ENCODE measurements at regions not wholly inside any gene's neighbourhood (a gene's known extent, or its start where the extent isn't known, plus 50 kb on each side); places are given as distances from the start of the nearest gene placed in this dataset.

DNA sequence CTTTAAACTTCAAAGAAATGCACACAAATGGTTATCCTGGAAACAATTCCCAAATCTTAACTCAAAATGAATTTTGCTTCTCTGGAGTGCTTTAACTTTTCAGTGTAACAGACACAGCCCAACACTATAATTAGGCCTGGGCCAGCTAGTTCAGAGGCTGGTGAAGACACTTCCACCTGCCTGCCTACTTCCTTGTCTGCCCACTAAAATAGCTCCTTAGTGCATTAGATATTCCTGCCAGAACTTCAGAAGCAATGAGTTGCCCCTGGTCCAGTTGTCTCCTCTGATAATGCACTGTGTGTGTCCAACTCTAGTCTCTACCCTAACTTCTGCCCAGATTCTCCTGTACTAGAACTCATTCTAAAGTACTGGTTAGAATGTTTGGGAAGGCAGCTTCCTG, 150.9 kb upstream of the PRSS58 start:
- DNase-seq (ENCODE audit: low spot score in 2 of 2, unreplicated experiment in 2 of 2): no peak
- Mint-ChIP-seq H3K9me3 (no peaks in the 10 kb centered on the region), H3K27me3 (ENCODE audit: low read depth) (no peaks in the 10 kb centered on the region), H3K4me3 (no peak overlapping the region), H3K4me1 (no peaks in the 10 kb centered on the region), H3K27ac (no peak overlapping the region), H3K36me3 (no peaks in the 10 kb centered on the region)
- no peak for TF ChIP-seq CTCF (IDR thresholded peaks at IDR 0.05; ENCODE audit: unreplicated experiment)

- H3K27ac Mint-ChIP-seq: no peak overlapping the region
- no peaks in the 10 kb centered on the region for H3K27me3 Mint-ChIP-seq (ENCODE audit: low read depth)
- H3K36me3 Mint-ChIP-seq: no peaks in the 10 kb centered on the region
- H3K4me3 Mint-ChIP-seq: no peak overlapping the region
- TF ChIP-seq CTCF (IDR thresholded peaks at IDR 0.05; ENCODE audit: unreplicated experiment): no peak
- H3K4me1 Mint-ChIP-seq: no peaks in the 10 kb centered on the region
- no peak for DNase-seq (ENCODE audit: low spot score in 2 of 2, unreplicated experiment in 2 of 2)
- no peaks in the 10 kb centered on the region for H3K9me3 Mint-ChIP-seq
Observed at GRCh38 chr7:142407939-142408570, 150.2 kb upstream of the PRSS58 start.

DNA sequence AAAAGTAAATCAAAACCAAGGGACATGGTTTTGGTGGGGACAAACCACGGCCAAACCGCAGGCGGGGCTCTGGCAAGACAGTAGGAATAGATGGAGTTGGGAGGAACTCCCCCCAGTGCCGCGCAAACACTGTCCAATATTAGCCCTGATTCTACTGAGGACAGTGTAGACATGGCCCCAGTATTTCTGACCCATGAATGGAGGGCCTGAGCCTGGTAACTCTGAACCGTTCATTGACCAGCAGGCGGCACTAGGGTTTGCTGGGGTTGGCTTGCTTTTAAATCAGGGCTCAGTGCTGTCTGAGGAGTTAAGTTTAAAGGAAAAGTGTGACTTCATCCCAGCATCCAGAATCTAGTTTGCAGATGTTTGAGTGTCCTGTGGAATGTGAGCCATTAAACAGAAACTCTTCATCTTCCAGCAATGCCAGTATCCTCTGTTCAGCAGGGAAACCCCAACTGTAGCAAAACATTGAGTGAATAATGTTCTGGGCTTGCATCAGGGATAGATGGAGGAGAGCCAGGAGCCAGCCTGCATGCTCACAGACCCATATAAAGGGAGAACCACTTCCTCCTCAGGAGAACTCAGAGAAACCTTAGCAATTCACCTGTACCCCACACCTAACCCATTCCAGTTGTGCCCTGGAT, 147.4 kb upstream of the PRSS58 start:
- DNase-seq (ENCODE audit: low spot score in 2 of 2, unreplicated experiment in 2 of 2): no peak
- peaks cover 11% of the 10 kb centered on the region for H3K27me3 Mint-ChIP-seq (ENCODE audit: low read depth)
- H3K4me1 Mint-ChIP-seq: no peaks in the 10 kb centered on the region
- H3K36me3 Mint-ChIP-seq: no peaks in the 10 kb centered on the region
- no peaks in the 10 kb centered on the region for H3K9me3 Mint-ChIP-seq
- no peak for TF ChIP-seq CTCF (IDR thresholded peaks at IDR 0.05; ENCODE audit: unreplicated experiment)
- no peak overlapping the region for H3K27ac Mint-ChIP-seq
- H3K4me3 Mint-ChIP-seq: no peak overlapping the region

DNA sequence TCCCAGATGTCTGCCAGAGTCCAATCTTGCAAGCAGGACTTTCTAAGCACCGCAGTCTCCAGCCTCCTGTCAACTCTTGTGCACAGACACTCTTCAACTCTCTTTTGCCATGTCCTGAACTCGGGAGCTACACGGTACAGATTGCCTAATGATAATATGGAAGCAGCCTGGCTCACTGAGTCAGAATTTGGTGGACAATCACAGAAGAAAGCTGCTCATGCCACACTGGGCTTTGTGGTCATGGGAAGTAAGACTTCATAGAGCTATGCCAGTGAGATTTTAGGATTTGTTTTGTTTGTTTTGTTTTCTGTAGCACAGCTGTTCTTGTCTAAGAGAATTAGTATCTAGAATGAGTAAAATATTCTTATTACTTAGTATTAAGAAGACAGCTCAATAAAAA, 144.1 kb upstream of the PRSS58 start:
- H3K9me3 Mint-ChIP-seq: no peaks in the 10 kb centered on the region
- H3K27ac Mint-ChIP-seq: no peak overlapping the region

GRCh38 chr7:142400042-142400533, 142.2 kb upstream of the PRSS58 start:
- no peaks in the 10 kb centered on the region for H3K9me3 Mint-ChIP-seq
- no peaks in the 10 kb centered on the region for H3K36me3 Mint-ChIP-seq
- DNase-seq (ENCODE audit: low spot score in 2 of 2, unreplicated experiment in 2 of 2): no peak
- peaks cover 13% of the 10 kb centered on the region for H3K27me3 Mint-ChIP-seq (ENCODE audit: low read depth)
- no peak for TF ChIP-seq CTCF (IDR thresholded peaks at IDR 0.05; ENCODE audit: unreplicated experiment)
- H3K27ac Mint-ChIP-seq: no peak overlapping the region
- no peaks in the 10 kb centered on the region for H3K4me1 Mint-ChIP-seq
- H3K4me3 Mint-ChIP-seq: no peak overlapping the region

More for the DNA sequence above, 144.1 kb upstream of the PRSS58 start:
- Mint-ChIP-seq H3K4me1 (no peaks in the 10 kb centered on the region), H3K36me3 (no peaks in the 10 kb centered on the region), H3K4me3 (no peak overlapping the region), H3K27me3 (ENCODE audit: low read depth) (peaks cover 13% of the 10 kb centered on the region)
- no peak for TF ChIP-seq CTCF (IDR thresholded peaks at IDR 0.05; ENCODE audit: unreplicated experiment)
- no peak for DNase-seq (ENCODE audit: low spot score in 2 of 2, unreplicated experiment in 2 of 2)

Data from mesothelial cell of epicardium (in vitro differentiated cells).